ENCODE measurements at regions not wholly inside any gene's neighbourhood (a gene's known extent, or its start where the extent isn't known, plus 50 kb on each side); places are given as distances from the start of the nearest gene placed in this dataset.
"Not testable (repeated sequence)": the region's sequence is repeated elsewhere in the genome, so short reads cannot be mapped to it uniquely, and the experiment has no call there.

- H3K27ac ChIP-seq: no peak overlapping the region
- TF ChIP-seq, protein P1, sequence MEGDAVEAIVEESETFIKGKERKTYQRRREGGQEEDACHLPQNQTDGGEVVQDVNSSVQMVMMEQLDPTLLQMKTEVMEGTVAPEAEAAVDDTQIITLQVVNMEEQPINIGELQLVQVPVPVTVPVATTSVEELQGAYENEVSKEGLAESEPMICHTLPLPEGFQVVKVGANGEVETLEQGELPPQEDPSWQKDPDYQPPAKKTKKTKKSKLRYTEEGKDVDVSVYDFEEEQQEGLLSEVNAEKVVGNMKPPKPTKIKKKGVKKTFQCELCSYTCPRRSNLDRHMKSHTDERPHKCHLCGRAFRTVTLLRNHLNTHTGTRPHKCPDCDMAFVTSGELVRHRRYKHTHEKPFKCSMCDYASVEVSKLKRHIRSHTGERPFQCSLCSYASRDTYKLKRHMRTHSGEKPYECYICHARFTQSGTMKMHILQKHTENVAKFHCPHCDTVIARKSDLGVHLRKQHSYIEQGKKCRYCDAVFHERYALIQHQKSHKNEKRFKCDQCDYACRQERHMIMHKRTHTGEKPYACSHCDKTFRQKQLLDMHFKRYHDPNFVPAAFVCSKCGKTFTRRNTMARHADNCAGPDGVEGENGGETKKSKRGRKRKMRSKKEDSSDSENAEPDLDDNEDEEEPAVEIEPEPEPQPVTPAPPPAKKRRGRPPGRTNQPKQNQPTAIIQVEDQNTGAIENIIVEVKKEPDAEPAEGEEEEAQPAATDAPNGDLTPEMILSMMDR (IDR thresholded peaks at IDR 0.05): no peak
- no peak overlapping the region for H3K4me3 ChIP-seq
- no peak for DNase-seq (ENCODE audit: low spot score)
Observed at GRCh38 chr1:65020774-65021173, 54.4 kb upstream of the JAK1 start.

DNA sequence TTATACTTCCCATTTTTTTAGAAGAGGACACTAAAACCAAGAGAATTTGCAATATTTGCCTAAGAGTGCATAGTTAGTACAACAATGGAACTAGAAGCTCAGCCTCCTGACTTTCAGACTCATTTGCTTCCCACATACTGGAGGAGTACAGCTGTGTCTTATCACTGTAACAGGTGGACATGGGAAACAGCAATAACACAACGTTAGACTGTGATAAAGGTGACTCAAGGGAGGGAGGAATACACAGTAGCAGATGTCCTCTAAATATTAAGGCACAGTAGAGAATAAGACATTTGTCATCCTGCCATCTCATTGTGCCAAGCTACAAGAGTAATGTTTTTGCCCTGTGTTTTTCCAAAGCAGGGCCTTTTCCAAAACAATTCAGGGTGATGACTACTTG is 55.4 kb upstream of the JAK1 start:
- H3K4me3 ChIP-seq: no peak overlapping the region
- DNase-seq (ENCODE audit: low spot score): no peak
- TF ChIP-seq, protein P1 (IDR thresholded peaks at IDR 0.05): no peak

DNA sequence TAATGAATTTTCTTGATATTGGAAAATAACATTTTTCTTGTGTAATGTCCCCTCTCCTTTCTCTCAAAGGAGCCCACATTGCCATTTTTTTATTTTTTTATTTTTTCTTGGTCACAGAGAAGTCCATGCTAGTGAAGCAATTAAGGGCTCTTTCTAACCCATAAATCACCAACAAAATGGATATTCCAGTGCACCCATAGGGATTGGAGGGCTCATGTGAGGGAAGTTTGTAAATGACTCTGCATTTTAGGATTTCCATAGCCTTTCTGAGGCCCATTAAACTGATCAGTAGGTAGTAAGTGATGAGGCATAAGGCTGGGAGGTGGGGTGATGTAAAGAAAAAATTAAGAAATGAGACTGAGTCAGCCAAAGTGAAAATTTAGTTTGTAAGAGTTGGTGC is 55.9 kb upstream of the JAK1 start:
- peak overlapping the region in 1 of 2 donors; percentile 9 for H3K27ac ChIP-seq
- TF ChIP-seq, protein P1 (IDR thresholded peaks at IDR 0.05): no peak
- H3K4me3 ChIP-seq: no peak overlapping the region
- DNase-seq (ENCODE audit: low spot score): no peak

More for the DNA sequence above, 55.4 kb upstream of the JAK1 start:
- H3K27ac ChIP-seq: peak overlapping the region in 1 of 2 donors; percentile 9

DNA sequence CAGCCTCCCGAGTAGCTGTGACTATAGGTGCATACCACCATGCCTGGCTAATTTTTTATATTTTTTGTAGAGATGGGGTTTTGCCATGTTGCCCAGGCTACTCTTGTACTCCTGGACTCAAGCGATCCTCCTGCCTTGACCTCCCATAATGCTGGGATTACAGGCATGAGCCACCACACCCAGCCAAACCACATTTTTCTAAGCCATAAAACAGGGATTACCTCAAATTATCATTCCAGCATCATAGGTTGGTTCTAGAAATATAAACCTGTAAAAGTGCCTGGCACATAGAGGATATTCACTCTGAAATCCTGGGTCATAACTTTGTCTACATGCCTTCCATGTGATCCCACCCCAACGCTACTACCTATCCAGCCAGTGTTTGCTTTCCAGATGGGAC is 59.4 kb upstream of the JAK1 start:
- Histone ChIP-seq H3K27ac (no peak overlapping the region), H3K4me3 (no peak overlapping the region)
- TF ChIP-seq, protein P1 (IDR thresholded peaks at IDR 0.05): no peak
- DNase-seq (ENCODE audit: low spot score): no peak

GRCh38 chr1:65026235-65026634 is 59.9 kb upstream of the JAK1 start:
- Histone ChIP-seq H3K27ac (no peak overlapping the region), H3K4me3 (no peak overlapping the region)
- no peak for DNase-seq (ENCODE audit: low spot score)
- TF ChIP-seq, protein P1 (IDR thresholded peaks at IDR 0.05): no peak

DNA sequence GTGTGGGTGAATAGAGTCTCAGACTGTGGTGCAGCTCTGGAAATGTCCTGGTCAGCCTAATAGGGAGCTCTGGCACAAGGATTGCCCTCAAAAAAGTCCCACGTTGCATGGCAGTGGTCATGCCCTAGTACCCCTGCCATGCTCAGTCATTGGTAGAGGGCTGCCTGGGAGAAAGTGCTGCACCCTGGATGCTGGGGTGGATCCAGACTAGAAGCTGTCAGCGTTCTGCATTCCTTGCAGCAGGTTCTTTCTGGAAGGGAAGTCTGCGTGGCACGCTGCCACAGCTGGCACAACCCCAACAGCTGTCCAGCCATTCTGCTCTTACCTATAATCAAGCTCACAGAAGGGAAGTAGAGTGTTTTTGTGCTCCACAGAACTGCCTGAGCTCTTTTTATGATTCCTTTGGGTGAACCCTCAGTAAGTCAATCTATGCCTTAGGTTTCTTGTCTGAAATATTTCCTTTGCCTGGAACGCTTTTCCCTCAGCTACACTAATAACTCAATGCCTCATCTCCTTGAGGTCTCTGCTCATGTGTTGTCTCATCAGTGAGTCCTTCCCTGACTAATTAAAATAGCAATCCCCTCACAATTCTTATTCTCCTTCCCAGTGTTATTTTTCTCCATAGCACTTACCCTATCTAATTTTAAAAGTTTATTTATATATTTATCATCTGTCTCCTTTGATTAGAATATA is 61.5 kb upstream of the JAK1 start:
- TF ChIP-seq, protein P1 (IDR thresholded peaks at IDR 0.05): no peak
- H3K27ac ChIP-seq: no peak overlapping the region
- no peak for DNase-seq (ENCODE audit: low spot score)
- H3K4me3 ChIP-seq: no peak overlapping the region

GRCh38 chr1:65029434-65029833 is 63.1 kb upstream of the JAK1 start:
- not testable (repeated sequence) for DNase-seq (ENCODE audit: low spot score); H3K4me3 ChIP-seq; H3K27ac ChIP-seq

GRCh38 chr1:65034879-65035278 is 68.5 kb upstream of the JAK1 start:
- H3K27ac ChIP-seq; DNase-seq (ENCODE audit: low spot score); H3K4me3 ChIP-seq: not testable (repeated sequence)
